ENCODE measurements at regions not wholly inside any gene's neighbourhood (a gene's known extent, or its start where the extent isn't known, plus 50 kb on each side); places are given as distances from the start of the nearest gene placed in this dataset.
"Not testable (repeated sequence)": the region's sequence is repeated elsewhere in the genome, so short reads cannot be mapped to it uniquely, and the experiment has no call there.

DNA sequence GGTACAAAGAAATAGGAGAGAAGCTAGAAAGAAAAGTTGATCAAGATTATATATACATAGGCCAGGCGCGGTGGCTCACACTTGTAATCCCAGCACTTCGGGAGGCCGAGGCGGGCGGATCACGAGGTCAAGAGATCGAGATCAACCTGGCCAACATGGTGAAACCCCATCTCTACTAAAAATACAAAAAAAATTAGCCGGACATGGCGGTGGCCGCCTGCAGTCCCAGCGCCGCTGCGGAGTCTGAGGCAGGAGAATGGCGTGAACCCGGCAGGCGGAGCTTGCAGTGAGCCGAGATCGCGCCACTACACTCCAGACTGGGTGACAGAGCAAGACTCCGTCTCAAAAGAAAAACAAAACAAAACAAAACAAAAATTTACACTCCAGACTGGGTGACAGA, 798.3 kb upstream of the CDH9 start:
- TF ChIP-seq, protein P1, sequence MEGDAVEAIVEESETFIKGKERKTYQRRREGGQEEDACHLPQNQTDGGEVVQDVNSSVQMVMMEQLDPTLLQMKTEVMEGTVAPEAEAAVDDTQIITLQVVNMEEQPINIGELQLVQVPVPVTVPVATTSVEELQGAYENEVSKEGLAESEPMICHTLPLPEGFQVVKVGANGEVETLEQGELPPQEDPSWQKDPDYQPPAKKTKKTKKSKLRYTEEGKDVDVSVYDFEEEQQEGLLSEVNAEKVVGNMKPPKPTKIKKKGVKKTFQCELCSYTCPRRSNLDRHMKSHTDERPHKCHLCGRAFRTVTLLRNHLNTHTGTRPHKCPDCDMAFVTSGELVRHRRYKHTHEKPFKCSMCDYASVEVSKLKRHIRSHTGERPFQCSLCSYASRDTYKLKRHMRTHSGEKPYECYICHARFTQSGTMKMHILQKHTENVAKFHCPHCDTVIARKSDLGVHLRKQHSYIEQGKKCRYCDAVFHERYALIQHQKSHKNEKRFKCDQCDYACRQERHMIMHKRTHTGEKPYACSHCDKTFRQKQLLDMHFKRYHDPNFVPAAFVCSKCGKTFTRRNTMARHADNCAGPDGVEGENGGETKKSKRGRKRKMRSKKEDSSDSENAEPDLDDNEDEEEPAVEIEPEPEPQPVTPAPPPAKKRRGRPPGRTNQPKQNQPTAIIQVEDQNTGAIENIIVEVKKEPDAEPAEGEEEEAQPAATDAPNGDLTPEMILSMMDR (IDR thresholded peaks at IDR 0.05; ENCODE audit: low read depth, low read length), result not testable (repeated sequence)
- TF ChIP-seq EZH2phosphoT487 (IDR thresholded peaks at IDR 0.05; ENCODE audit: low read depth), result not testable (repeated sequence)

Measured in OCI-LY3 (cell line).